H1 (cell line): ENCODE measurements at regions not wholly inside any gene's neighbourhood (a gene's known extent, or its start where the extent isn't known, plus 50 kb on each side); places are given as distances from the start of the nearest gene placed in this dataset.

Source experiments
- CHD2 ChIP-seq: IDR thresholded peaks from 2 replicates; pipeline ENCODE4 v1.6.1; 2012; ENCODE audit warnings: low read length, improper control_type of control experiment
- POU5F1 ChIP-seq: IDR thresholded peaks from 2 replicates; pipeline ENCODE4 v1.6.1; 2011; ENCODE audit warnings: low read depth, mild to moderate bottlenecking, low read length, moderate library complexity

GRCh38 chr18:73829146-73829545 is 318.5 kb downstream of the FBXO15 start (continued):
- TF ChIP-seq CHD2 (no peak), POU5F1 (no peak)
